ENCODE measurements at regions not wholly inside any gene's neighbourhood (a gene's known extent, or its start where the extent isn't known, plus 50 kb on each side); places are given as distances from the start of the nearest gene placed in this dataset.
"Not testable (repeated sequence)": the region's sequence is repeated elsewhere in the genome, so short reads cannot be mapped to it uniquely, and the experiment has no call there.

GRCh38 chr10:84850826-84851225 lies 522.4 kb downstream of the CCSER2 start:
- no peak for DNase-seq (ENCODE audit: low read depth)

DNA sequence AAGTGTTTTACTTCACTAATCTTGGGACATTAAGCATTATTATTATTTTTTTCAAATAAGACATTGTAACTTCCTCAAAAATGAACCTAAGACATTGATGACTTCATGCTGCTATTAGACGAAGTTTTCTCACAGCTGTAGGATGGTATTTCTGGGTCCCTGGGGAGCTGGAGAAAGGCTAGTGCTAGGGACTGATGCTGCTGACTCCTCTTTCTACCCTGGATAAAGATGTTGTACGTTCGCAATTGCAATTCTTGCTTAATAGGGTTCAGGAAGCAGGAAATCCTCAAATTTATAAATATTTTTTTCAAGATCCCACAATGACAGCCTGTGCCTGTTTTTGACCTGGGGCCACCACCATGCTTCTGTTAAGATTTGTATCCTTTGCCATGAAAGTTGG lies 526.0 kb downstream of the CCSER2 start:
- no peak for DNase-seq (ENCODE audit: low read depth)

DNA sequence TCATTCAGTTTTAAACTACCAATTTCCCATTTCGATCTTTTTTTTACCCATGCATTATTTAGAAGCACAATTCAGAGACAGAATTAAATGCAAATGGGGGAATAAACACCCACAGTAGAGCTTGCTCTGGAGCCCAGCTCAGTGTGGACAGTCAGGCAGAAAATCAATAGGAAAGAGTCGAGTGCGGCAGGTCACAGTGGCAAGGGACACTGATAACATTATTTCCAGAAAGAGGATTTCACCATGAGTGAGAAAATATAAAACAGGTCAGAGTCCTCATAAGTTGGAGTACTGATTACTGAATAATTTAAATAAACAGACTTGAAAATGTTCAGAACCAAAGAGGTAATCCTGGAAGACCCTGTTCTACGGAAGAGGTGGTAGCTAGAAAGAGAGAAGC lies 532.5 kb downstream of the CCSER2 start:
- DNase-seq (ENCODE audit: low read depth) = no peak

- no peak for DNase-seq (ENCODE audit: low read depth)
These were observed 534.2 kb downstream of the CCSER2 start for GRCh38 chr10:84862551-84862950.

DNA sequence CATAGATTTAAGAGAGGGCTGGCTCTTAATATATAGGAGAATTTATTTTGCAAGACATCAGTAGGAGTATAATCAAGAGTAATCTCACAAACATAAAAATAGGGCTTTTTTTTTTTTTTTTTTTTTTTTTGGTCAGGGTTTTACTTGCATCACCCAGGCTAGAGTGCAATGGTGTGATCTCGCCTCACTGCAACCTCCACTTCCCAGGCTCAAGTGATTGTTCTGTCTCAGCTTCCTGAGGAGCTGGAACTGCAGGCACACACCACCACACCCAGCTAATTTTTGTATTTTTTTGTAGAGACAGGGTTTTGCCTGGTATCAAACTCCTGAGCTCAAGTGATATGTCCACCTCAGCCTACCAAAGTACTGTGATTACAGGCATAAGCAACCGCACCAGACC lies 535.3 kb downstream of the CCSER2 start:
- no peak for DNase-seq (ENCODE audit: low read depth)

DNA sequence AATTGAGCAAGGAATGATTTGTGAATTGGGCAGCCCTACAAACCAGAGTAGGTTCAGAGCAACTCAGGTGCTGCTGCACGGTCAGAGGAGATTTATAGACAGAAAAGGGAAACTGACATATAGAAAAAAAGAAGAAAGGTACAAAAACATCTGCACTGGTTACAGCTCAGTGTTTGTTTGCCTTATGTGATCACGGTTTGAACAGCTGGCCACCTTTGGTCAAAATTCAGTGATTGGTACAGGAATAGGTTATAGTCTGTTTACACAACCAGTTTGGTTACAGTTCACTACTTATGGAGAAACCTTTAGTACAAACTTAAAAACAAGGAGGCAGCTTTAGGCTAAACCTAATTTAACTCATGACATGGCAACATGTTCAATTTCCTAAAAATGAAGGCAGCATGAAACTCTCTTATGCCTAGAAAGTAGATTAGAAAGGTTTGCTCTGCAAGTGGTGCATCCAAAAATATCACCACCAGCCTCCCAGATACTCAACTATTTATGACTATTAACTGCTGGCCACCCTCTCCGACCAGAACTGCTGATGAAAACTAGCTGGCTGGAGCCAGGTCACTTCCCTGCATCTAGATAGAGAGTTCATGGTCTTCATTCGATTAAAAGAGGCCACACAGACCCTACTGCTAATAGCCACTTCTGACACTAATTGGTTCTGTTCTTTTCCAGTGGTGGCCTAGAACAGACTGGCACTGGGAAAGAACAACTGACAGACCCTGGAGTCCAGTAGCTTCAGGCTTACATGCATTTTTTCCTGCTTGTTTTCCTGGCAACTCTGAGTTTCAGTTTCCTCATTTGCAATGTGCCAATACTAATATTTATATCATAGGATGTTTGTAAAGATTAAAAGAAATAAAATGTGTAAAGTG lies 548.0 kb downstream of the CCSER2 start:
- DNase-seq (ENCODE audit: low read depth) = no peak

GRCh38 chr10:84879991-84880390 lies 551.6 kb downstream of the CCSER2 start:
- DNase-seq (ENCODE audit: low read depth) = no peak

GRCh38 chr10:84881696-84882095 lies 553.3 kb downstream of the CCSER2 start:
- DNase-seq (ENCODE audit: low read depth) = not testable (repeated sequence)

- no peak for DNase-seq (ENCODE audit: low read depth)
These were observed 562.3 kb downstream of the CCSER2 start for GRCh38 chr10:84890706-84891105.

DNA sequence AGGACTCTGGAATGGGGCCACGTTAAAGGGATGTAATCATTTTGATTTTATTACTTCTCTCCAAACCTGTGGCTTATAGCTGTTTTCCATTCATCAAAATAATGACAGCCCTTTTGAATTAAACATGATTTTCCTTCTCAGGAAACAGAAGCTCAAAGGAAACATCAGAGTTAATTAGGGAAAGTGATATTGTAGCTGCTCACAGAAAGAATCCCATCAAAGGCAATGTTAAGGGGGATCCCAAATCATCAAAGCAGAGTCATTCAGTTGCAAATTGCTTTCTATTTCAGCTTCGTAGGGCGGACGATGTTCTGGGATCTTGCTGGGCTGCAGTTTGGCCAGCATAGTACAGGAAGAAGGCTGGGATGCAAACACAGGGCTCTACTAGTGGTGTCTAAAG lies 563.2 kb downstream of the CCSER2 start:
- DNase-seq (ENCODE audit: low read depth) = no peak

DNA sequence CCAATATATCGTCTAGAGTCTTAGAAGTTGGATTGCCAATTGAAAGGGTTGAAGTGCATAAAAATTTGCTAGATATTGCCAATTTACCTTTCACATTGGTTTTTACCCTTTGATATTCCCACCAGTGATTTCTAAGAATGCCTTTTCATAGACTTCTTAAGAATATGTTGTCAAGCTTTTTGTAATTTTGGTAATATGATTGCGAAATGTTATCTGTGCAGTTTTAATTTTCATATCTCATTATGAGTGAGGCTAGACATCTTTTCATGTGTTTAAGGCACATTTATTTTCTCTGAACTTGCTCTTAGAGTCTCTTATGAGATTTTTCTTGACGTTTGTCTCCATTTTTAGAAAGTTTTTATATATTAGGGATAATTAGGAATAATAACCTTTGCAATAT lies 567.2 kb downstream of the CCSER2 start:
- no peak for DNase-seq (ENCODE audit: low read depth)

DNA sequence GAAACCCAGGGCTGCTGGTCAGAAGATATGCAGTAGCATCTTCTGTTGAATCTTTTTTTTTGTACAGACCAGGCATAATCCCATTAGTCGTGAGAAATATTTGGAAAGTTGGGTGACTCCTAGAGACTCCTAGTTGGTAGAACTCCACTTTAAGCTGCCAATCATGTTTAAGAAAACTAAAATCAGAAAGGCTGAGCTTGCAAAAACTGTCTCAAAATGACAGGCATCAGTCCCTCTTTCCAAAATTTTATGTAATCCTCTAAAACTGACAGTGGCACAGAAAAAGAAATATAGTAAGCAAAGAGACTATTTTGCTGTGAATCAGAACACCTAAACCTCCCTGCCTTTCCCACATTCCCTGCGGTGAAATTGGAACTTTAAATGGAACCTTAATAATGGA lies 568.5 kb downstream of the CCSER2 start:
- no peak for DNase-seq (ENCODE audit: low read depth)

DNA sequence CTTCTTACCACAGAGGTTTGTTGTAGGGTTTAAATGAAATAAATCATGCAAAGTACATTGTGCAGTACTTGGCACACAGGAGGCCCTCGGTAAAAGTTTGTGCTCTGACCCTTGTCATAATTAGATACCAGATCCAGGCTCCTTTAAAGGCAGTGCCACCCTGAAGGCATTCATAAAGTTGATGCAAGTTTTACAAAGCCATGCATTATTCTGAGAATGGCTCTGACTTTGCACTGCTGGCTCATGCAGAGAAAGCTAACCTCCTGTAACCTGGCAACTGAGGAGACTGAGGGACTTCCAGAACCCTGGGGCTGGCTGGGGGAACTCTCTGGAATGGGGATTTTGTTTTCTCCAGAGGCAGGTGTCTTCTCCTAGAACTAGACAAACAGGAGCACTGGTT lies 570.9 kb downstream of the CCSER2 start:
- no peak for DNase-seq (ENCODE audit: low read depth)

DNA sequence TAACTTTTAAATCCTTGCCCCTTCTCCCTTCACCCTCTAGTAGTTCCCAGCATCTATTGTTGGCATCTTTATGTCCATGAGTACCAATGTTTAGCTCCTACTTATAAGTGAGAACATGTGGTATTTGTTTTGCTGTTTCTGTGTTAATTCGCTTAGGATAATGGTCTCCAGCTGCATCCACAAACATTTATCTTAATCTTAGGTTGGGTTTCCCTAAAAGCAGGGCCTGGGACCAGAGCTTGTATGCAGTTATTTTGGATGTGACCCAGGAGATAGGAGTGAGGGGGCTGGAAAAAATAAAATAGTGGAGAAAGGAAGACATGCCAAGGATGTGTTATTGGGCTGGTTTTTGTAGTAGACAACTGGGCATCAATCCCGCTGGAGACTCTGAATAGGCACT lies 571.8 kb downstream of the CCSER2 start:
- no peak for DNase-seq (ENCODE audit: low read depth)

GRCh38 chr10:84901885-84902284 lies 573.5 kb downstream of the CCSER2 start:
- no peak for DNase-seq (ENCODE audit: low read depth)

DNA sequence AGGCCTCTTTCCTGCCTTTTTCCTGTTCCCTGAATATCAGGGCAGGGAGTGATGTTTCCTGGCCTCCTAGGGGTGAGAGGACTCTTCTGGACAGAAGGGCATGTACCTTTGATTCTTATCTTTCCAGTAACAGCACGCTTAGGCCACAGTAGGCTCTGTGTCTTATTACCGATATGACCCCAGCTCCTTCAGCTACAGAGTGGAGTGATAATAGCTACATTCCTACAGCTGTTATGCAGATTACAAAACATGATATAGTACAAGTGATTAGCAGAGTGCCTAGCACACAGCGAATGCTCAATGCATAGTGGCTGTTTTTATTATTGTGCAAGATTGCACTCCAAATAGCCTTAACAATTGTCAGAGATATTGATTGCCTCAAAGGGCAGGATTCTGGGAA lies 574.2 kb downstream of the CCSER2 start:
- no peak for DNase-seq (ENCODE audit: low read depth)

GRCh38 chr10:84903320-84903719 lies 574.9 kb downstream of the CCSER2 start:
- no peak for DNase-seq (ENCODE audit: low read depth)

DNA sequence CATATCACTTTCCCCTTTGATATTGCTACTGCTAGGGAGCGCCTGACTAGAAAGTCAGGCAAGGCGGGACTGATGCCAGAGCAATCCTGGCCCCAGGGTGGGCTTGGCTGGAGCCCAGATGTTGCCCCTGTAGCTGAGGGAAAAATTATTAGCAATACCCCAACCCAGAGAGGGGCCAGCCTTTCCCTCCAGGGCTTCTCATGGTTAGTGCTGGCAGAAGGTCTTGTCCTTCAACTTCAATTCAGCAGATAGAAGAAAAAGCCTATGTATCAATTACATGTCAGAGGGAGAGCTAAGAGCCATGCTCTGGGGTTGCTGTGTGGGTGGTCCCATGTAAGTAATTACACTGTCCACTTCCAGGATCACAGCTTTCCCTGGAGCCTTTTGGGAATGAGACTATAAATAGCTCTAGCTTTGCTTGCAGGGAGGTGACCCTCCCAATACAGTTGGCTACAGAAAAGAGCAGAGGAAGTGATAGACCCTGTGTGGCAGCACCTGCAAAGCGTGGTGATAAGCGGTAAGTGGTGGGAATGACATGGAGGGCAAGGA lies 579.1 kb downstream of the CCSER2 start:
- no peak for DNase-seq (ENCODE audit: low read depth)

GRCh38 chr10:84908491-84908890 lies 580.1 kb downstream of the CCSER2 start:
- DNase-seq (ENCODE audit: low read depth) = peak; percentile 46

GRCh38 chr10:84921701-84922100 lies 593.3 kb downstream of the CCSER2 start:
- no peak for DNase-seq (ENCODE audit: low read depth)

DNA sequence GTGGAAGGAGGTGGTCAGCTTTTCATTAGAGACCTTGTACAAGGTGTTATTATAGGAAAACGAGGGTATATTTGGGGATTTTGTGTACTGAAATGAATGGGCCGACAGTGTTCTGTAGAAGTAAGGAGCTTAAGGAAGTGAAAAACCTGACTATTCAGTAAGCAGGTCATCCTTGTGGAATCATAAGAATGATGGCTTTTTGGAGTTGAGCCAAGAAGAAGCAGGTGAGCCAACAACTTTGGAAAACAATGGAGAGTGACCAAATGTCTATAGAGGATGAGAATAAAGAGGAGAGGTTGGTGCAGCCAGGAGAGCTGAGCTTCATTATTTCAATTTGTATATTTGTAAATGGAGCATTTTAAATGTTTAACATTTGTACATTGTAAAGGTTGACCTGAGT lies 595.7 kb downstream of the CCSER2 start:
- no peak for DNase-seq (ENCODE audit: low read depth)

- no peak for DNase-seq (ENCODE audit: low read depth)
These were observed 597.1 kb downstream of the CCSER2 start for GRCh38 chr10:84925495-84925894.

DNA sequence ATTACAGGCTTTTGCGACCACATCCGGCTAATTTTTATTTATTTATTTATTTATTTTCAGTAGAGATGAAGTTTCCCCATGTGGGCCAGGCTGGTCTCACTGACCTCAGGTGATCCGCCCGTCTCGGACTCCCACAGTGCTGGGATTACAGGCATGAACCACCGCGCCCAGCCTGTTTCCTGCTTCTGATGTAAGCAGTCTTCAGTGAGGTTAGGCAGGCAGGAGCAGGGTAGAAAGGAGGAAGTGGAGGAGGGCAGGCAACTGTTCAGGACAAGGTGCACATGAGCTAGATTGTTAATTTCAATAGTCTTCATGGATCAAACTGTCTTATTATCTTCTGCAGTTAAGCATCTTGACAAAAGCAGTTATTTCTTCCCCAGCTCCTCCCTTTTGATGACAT lies 605.0 kb downstream of the CCSER2 start:
- no peak for DNase-seq (ENCODE audit: low read depth)

DNA sequence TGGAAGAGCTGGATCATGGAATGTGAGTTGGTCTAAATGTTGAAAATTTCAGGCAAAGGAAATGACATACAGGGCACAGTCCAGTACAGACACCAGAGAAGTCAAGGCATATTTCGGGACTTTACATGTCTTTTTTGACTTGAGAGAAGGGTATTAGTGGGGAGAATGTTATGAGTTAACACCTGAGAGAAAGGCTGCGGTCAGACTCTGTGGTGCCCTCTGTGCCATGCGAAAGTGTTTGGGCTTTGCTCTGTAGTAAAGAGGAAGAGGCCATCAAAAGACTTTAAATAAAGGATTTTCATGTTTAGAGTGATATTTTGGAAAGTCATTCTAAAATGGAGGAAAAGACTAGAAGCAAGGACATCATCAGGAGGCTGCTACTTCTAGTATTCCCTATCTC lies 607.4 kb downstream of the CCSER2 start:
- DNase-seq (ENCODE audit: low read depth) = no peak

All from M059J (cell line).